CD4-positive, alpha-beta T cell (primary cell): ENCODE measurements at regions not wholly inside any gene's neighbourhood (a gene's known extent, or its start where the extent isn't known, plus 50 kb on each side); places are given as distances from the start of the nearest gene placed in this dataset.

Experiments used
- ATAC-seq: fragments of 200-7000 bp; cut with Tn5 transposase; one replicate; pipeline ENCODE4 v1.10.0; 2022; ENCODE audit warnings: mild to moderate bottlenecking; ENCODE audit not compliant: poor library complexity
- CTCF ChIA-PET: fragments of 350-600 bp; sonication (Branson Sonifier 250); formaldehyde crosslinking; loops from one replicate; lab custom pipeline; 2021; ENCODE audit warnings: antibody characterized with exemption, inconsistent platforms; lab: Charles Lee
- POLR2A ChIA-PET: fragments of 350-600 bp; sonication (Branson Sonifier 250); formaldehyde crosslinking; loops from one replicate; lab custom pipeline; 2021; ENCODE audit warnings: antibody characterized with exemption, inconsistent platforms; lab: Charles Lee
- DNase-seq, 14 experiments: peaks; one replicate each; pipeline ENCODE4 v3.0.0-alpha.2; 2013 to 2020; ENCODE audit warnings: mixed read lengths in 2 of 14
- H3K27ac ChIP-seq, 2 donors: one replicate each; pipeline versions ENCODE4 v1.5.1 to v1.7.0; 2013; ENCODE audit warnings: low read length in 2 of 2, low read depth in 1 of 2, mild to moderate bottlenecking in 1 of 2
- H3K27me3 ChIP-seq, 2 experiments: 1 replicate in 1 of 2; 2 replicates in 1 of 2; pipeline versions ENCODE4 v1.6.1 to v1.7.0; 2013; ENCODE audit warnings: low read length in 2 of 2, control low read depth in 1 of 2, mild to moderate bottlenecking in 1 of 2, moderate library complexity in 1 of 2; ENCODE audit not compliant: insufficient read depth in 2 of 2, control insufficient read depth in 1 of 2
- H3K36me3 ChIP-seq: one replicate; pipeline ENCODE4 v1.6.1; 2013; ENCODE audit warnings: low read length, control low read depth; ENCODE audit not compliant: insufficient read depth
- H3K4me1 ChIP-seq: one replicate; pipeline ENCODE4 v1.6.1; 2013; ENCODE audit warnings: low read length, control low read depth; ENCODE audit not compliant: insufficient read depth
- H3K4me3 ChIP-seq: one replicate; pipeline ENCODE4 v1.5.1; 2013; ENCODE audit warnings: mild to moderate bottlenecking, low read length, moderate library complexity
- H3K9me3 ChIP-seq, 2 experiments: 1 replicate in 1 of 2; 2 replicates in 1 of 2; pipeline versions ENCODE4 v1.6.1 to v1.7.0; 2013; ENCODE audit warnings: low read length in 2 of 2, mild to moderate bottlenecking in 2 of 2, control low read depth in 1 of 2, moderate library complexity in 1 of 2; ENCODE audit not compliant: control insufficient read depth in 1 of 2, insufficient read depth in 1 of 2
- H3K27ac Mint-ChIP-seq: one replicate; pipeline ENCODE4 v1.8.0; 2020; ENCODE audit warnings: mixed read lengths
- H3K27me3 Mint-ChIP-seq: one replicate; pipeline ENCODE4 v1.8.0; 2021; ENCODE audit warnings: mixed read lengths
- H3K36me3 Mint-ChIP-seq: one replicate; pipeline ENCODE4 v1.8.0; 2021; ENCODE audit warnings: low read depth, mixed read lengths
- H3K4me1 Mint-ChIP-seq: one replicate; pipeline ENCODE4 v1.8.0; 2021; ENCODE audit warnings: low read depth, mixed read lengths
- H3K4me3 Mint-ChIP-seq: one replicate; pipeline ENCODE4 v1.8.0; 2020; ENCODE audit warnings: mild to moderate bottlenecking, mixed read lengths
- H3K9me3 Mint-ChIP-seq: one replicate; pipeline ENCODE4 v1.8.0; 2020; ENCODE audit warnings: mixed read lengths
- CTCF ChIP-seq: fragments of 200-600 bp; IDR thresholded peaks from one replicate; pipeline ENCODE4 v1.8.0; 2022; ENCODE audit warnings: antibody characterized with exemption, mild to moderate bottlenecking
- intact Hi-C, 2 experiments: fragments of 100-400 bp; cut with DNase I in 1 of 2; cut with micrococcal nuclease in 1 of 2; formaldehyde crosslinking; loops; one replicate each; pipeline versions ENCODE4 v1.15.1 to v1.9.0; 2023 to 2025; cut with DNase I, micrococcal nuclease

GRCh38 chr1:238111516-238111915 is 220.8 kb upstream of the ZP4 start:
- H3K4me3 ChIP-seq: no peak overlapping the region
- CTCF ChIA-PET: no interaction called here
- Mint-ChIP-seq H3K4me3 (no peak overlapping the region), H3K27me3 (no peaks in the 10 kb centered on the region), H3K27ac (no peak overlapping the region), H3K9me3 (no peaks in the 10 kb centered on the region), H3K36me3 (no peaks in the 10 kb centered on the region), H3K4me1 (no peaks in the 10 kb centered on the region)
- no peaks in the 10 kb centered on the region for H3K9me3 ChIP-seq
- H3K4me1 ChIP-seq: no peaks in the 10 kb centered on the region
- DNase-seq (no peak), ATAC-seq (no peak)
- intact Hi-C loops: no loop called here
- no peaks in the 10 kb centered on the region for H3K36me3 ChIP-seq
- no peak for TF ChIP-seq CTCF
- no peak overlapping the region for H3K27ac ChIP-seq
- H3K27me3 ChIP-seq: no peaks in the 10 kb centered on the region
- POLR2A ChIA-PET: no interaction called here

- no peaks in the 10 kb centered on the region for H3K4me1 ChIP-seq
- H3K36me3 Mint-ChIP-seq: no peaks in the 10 kb centered on the region
- H3K27ac Mint-ChIP-seq: no peak overlapping the region
- ATAC-seq: no peak
- no peaks in the 10 kb centered on the region for H3K27me3 Mint-ChIP-seq
- no peaks in the 10 kb centered on the region for H3K9me3 Mint-ChIP-seq
- no peak for TF ChIP-seq CTCF
- H3K9me3 ChIP-seq: no peaks in the 10 kb centered on the region
- H3K27me3 ChIP-seq: no peaks in the 10 kb centered on the region
- intact Hi-C loops: no loop called here
- no peak for DNase-seq
- no peak overlapping the region for H3K27ac ChIP-seq
- CTCF ChIA-PET: no interaction called here
- H3K4me3 Mint-ChIP-seq: no peak overlapping the region
- POLR2A ChIA-PET: no interaction called here
- H3K4me1 Mint-ChIP-seq: no peaks in the 10 kb centered on the region
- H3K36me3 ChIP-seq: no peaks in the 10 kb centered on the region
- no peak overlapping the region for H3K4me3 ChIP-seq
Measured at GRCh38 chr1:238111081-238111480, 220.4 kb upstream of the ZP4 start.

- no peak overlapping the region for H3K4me3 ChIP-seq
Measured at GRCh38 chr1:238108417-238108816, 217.7 kb upstream of the ZP4 start.

More at GRCh38 chr1:238108417-238108816, 217.7 kb upstream of the ZP4 start:
- no peak for DNase-seq
- no peak for ATAC-seq
- no peak for TF ChIP-seq CTCF
- H3K27ac ChIP-seq: no peak overlapping the region
- H3K4me1 ChIP-seq: no peaks in the 10 kb centered on the region
- Mint-ChIP-seq H3K4me3 (no peak overlapping the region), H3K9me3 (peaks cover 7% of the 10 kb centered on the region), H3K27ac (no peak overlapping the region), H3K4me1 (no peaks in the 10 kb centered on the region), H3K36me3 (no peaks in the 10 kb centered on the region), H3K27me3 (no peaks in the 10 kb centered on the region)
- intact Hi-C loops: no loop called here
- ChIA-PET POLR2A (no interaction called here), CTCF (no interaction called here)
- H3K27me3 ChIP-seq: no peaks in the 10 kb centered on the region
- no peaks in the 10 kb centered on the region for H3K36me3 ChIP-seq
- no peaks in the 10 kb centered on the region for H3K9me3 ChIP-seq
